HG03442 (cell line): ENCODE measurements at regions not wholly inside any gene's neighbourhood (a gene's known extent, or its start where the extent isn't known, plus 50 kb on each side); places are given as distances from the start of the nearest gene placed in this dataset.

ENCODE experiments used
- ATAC-seq: cut with Tn5 transposase; IDR thresholded peaks from one replicate; pipeline ENCODE4 v1.9.1; 2021; ENCODE audit warnings: mild to moderate bottlenecking, moderate library complexity; ENCODE audit not compliant: unreplicated experiment

DNA sequence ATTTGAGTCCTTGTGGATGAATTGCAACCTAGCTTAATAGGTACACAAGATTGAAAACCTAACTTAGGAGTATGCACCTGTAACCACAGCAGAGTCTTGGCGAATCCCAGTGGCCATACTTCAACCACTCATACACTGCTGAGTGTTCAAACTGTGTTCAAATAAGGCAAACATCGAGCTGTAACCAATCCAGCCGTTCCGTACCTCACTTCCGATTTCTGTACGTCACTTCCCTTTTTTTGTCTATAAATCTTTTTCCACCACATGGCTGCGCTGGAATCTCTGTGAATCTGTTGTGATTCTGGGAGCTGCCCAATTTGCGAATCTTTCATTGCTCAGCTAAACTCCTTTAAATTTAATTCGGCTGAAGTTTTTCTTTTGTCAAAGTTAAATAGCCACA lies 190.6 kb downstream of the MAF start:
- ATAC-seq: no peak

DNA sequence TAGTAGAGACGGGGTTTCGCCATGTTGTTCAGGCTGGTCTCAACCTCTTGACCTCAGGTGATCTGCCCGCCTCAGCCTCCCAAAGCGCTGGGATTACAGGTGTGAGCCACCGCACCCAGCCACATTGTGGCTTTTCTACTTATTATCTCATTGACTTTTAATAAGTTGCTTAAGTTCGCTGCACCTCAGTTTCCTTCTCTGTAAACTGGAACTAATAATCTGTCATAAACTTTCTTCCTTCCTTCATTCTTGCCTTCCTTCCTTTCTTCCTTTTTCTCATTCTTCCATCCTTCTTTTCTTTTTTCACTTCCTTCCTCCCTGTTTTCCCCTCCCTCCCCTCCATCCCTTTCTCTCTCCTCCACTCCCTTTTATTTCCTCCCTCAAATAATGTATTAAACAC lies 192.2 kb downstream of the MAF start:
- no peak for ATAC-seq

DNA sequence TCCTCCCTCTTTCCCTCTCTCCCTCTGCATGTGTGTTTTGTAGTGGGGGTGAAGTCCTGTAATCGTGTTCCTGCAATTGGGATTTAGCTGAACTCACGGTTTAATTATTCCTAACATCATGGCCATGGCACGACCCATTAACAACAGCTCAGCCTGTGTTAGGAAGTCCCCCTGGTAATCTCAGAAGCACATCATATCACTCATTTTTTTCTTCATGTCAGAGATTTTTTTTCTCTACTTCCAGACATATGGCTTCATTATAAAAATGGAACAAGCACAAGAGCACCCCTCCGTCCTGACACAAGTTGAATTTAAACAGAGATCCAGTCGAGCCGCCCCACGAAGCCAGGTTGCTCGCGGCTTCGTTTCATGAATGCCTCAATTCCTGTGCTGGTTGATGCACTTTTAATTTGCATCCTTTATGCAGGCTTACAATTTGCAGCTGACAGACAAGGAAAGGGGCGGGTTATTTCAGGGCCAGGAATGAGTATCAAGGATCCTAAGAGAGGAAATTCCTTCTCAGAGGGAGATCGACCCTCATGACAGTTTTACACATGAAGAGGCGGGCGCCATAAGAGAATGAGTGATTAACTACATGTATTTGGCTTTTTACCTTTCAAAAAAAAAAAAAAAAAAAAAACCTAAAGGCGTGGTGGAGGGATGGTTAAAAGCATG lies 192.9 kb downstream of the MAF start:
- ATAC-seq: no peak

DNA sequence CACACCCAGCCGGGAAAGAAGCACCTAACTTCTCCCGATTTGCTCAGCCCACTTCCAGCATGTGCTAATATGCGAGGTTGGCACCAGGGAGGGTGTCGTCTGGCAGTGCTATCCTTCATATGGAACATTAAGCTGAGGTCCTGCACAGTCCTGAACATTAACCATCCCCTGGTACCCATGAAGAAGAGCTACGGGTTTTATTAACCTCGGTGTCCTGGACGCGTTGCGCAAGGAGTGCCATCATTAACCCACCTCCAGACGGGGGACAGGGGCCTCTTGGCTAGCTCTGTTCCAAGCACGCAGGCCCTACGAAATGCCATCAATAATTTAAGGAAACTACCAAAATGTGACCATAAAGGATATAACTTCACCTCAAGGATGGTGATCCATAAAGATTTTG lies 193.5 kb downstream of the MAF start:
- no peak for ATAC-seq

DNA sequence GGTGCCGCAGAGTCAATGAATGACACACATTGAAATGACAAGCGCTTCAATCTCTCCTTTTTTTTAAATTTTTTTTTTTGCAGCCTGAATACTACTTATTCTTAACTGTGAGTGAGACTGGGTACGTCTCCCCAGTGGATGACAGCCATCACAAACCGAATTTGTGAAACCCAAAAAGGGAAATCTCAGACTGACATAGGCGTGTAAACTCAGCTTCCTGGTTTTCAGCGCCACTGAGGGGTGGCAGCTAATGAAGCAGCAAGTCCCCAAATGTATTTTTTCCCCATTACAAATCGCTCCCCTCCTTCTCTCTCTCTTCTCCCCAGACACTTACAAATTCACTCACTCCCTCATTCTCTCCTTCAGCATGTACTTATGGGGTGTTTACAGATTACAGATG lies 196.0 kb downstream of the MAF start:
- no peak for ATAC-seq

DNA sequence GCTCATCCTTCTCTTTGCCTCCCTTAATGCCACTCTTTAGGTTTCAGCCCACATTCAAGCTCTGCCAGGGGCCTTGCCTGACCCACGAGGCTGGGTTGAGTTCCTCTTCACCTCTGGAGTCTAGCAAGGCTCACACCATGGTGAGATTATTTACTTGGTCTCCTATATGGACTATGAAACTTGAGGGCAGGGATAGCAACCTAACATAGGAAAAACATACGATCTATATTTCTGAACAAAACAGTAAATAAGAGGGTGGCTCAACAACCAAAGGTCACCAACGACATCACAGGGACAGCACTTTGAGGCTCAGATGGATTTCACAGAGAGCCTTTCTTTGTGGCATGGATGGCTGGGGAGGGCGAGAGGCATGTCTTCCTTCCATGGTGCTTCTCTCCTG lies 197.0 kb downstream of the MAF start:
- no peak for ATAC-seq

DNA sequence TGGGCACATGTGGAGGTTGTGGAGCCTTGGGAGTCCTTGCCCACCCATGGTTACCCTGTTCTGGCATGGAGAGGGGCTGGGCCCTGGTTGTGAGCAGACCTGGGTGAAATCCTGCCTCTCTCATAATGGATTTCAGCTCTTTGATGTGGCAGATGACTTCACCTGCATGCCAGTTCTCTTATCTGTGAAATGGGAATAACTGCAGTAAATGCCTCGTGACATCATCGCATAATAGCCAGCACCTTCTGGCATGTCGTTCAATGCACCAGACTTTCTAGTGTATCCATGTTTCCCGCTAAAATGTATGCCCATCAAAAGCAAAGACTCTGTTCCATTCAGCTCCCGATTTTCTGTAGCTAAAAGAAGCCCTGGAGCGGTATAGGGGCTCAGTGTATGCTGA lies 197.6 kb downstream of the MAF start:
- ATAC-seq: no peak

DNA sequence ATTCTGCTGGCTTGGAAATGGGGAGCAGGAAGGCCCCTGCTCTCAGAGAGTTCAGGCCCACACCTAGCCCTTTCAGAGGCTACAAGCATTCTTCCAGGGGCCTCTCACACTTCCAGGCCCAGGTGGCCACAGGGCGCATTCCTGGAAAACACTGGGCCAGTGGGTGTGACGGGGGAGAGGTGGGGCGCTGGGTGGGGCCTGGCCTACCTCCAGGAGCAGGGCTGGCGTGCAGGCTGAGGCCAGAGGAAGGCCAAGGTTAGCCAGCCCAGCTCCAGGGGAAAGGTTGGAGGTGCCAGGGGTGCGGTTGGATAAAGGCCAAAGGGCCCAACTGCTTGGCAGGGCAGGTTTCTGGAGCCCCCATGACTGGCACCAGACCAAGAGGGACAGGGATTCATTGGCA lies 198.2 kb downstream of the MAF start:
- ATAC-seq: no peak

DNA sequence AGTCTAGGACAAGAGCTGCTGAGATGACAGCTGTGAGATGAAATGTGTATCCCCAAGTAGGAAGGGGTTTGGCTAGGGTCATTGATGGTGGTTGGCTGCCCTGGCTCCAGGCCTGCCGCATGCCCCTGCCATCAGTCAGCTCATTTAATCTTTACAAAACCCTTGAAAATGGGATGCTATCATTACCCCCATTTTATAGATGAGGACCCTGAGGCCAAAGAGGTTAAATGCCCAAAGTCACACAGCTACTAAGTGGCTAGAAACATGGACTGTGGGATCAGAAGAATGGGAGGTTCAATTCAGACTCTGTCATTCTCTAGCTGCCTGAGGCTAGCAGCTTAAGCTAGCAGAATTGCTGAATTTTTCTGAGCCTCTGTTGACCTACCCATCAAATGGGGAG lies 198.8 kb downstream of the MAF start:
- no peak for ATAC-seq

DNA sequence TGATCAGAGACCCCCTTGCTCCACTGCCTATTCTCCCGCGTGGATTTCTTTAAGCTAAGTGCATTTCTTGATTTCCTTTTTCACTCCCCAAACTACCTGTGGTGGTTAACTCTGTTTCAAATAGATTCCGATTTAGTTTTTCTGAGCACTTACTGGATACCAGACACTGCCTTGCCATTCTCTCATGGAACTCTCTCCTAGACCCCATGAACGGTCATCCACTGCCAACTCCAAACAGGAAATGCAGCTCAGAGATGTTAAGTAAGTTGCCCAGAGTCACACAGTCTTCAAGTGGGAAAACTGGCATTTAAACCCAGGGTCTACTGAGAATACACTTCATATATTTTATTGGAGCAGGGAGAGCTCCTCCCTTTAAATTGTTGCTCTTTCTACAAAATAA lies 199.4 kb downstream of the MAF start:
- no peak for ATAC-seq

DNA sequence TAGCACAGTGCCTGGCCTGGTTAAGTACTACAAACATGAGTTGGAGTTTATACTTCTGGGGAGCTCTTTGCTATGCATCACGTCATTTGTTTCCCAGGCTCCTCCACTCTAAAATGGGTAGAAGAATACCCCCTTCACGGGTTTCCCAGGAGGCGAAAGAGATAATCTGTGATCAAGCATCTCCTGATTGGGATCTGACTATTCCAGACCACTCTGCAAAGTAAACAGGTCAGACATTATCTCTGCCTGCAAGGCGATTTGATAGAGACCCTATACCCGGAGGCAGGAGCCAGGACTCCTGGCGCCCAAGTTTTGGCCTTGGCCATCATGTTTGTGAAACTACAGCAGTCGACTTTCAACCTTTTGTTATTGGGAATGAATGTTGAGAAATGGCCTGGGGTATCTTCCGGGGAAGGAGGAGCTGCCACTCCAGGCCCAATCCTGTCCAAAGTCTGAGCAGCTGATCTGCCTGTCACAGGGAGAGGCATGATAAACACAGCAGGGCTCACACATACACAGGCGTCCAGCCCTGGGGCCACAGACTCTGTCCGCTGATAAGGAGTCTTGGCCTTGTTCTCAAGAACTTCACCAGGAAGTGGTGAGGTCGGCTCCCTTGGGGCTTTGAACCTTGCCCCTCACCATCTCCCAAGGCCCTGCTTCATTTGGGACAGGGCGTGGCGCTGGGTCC lies 199.9 kb downstream of the MAF start:
- no peak for ATAC-seq

DNA sequence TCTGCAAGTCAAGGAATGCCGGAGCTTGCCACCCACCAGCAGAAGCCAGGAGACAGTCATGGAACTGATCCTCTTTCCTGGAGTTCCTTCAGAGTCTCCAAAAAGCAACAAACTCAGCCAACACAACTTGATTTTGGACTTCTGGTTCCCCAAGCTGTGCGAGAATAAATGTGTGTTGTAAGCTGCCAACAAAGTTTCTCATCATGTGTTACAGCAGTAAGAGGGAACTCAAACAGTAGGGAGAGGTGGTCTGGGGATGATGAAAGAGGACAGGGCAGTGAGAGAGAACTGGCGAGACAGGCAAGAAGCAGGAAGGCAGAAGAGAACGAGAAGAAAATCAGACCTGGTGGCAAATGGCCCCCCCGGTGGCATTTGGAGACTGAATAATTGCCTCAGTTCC lies 204.9 kb downstream of the MAF start:
- no peak for ATAC-seq

DNA sequence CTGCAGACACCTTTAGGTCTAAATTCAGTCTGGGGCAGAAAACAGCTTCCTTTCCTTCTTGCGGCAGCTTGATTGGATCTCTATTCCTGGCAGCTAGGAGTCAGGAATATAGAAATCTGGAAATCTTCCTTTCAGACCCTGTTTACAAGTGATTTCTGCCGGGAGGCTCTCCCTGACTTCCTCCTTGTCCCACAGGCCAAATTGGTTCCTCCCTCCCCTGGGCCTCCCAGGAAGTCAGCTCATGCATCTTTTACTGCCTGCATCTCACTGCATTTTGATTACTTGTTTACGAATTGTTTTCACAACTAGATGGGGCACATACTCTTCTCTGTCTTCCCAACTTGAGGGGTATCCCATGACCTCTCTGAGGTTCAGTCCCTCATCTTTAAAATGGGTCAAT lies 206.3 kb downstream of the MAF start:
- ATAC-seq: no peak

DNA sequence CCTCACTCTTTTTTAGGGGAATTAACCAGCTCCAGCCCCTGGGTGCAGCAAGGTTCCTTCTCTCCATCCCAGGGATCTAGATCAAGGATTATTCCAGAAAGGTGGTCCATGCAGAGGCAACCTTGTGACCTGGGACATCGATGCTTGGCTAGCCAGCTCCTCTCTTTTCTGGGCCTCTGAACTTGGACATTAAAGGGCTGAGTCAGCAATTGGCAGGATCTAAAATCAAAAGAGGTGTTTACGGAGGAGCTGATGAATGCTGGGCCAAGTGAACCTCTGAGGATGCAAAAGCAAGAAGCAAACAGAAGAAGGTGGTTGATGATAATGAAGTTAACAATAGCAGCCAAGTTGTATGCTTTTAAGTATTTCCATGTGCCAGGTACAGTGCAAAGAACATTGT lies 207.0 kb downstream of the MAF start:
- no peak for ATAC-seq

DNA sequence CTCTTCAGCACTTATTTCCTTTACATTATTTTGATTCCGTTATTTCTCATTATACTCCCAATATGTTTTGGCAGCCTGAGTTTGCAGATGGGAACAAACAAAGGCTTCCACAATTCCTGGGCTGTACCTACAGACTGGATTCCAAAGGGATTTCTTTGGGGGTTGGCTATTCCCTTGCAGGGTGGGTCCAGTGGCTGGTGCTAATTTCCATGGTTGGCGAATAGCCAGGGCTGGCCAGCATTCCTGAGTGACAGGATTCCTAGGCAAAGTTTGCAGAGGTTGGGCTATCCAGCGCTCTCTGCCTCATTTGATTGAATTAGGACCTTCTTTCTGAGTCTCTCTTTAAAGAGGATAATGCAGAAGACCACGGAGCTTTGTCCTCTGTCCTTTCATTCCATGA lies 207.4 kb downstream of the MAF start:
- no peak for ATAC-seq

DNA sequence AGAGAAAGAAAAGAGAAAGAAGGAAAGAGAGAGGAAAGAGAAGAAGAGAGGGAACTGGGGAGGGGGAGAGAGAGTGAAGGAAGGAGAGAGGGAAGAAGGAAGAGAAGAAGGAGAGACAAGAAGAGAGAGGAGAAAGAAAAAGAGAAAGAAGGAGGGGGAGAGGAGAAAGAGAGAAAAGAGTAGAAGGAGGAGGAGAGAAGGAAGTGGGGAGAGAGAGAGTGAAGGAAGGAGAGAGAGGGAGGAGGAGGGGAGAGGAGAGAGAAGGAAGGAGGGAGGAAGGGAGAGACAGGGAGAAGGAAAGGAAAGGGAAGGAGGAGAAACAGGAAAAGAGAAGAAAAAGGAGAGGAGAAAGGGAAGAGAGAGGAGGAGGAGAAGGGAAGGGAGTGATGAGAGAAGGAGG lies 208.5 kb downstream of the MAF start:
- ATAC-seq: no peak

DNA sequence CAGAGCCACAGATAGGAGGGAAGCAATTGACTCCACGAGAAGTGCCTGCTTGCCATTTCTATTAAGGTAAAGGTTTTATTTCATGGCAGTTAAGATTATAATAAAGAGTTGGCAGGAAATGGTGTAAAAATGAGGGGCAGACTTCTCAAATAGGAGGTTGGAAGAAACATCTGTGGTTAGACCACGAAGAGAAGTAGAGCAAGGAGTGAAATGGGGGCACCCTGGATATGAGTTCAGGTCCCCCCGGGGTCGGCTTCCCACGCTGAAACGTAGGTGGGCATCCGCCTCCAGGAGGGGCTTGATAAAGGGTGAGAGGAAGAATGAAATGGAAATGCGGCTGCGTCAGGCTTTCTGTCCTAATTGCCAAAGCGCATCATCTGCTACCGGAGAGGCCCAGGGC lies 209.1 kb downstream of the MAF start:
- no peak for ATAC-seq

DNA sequence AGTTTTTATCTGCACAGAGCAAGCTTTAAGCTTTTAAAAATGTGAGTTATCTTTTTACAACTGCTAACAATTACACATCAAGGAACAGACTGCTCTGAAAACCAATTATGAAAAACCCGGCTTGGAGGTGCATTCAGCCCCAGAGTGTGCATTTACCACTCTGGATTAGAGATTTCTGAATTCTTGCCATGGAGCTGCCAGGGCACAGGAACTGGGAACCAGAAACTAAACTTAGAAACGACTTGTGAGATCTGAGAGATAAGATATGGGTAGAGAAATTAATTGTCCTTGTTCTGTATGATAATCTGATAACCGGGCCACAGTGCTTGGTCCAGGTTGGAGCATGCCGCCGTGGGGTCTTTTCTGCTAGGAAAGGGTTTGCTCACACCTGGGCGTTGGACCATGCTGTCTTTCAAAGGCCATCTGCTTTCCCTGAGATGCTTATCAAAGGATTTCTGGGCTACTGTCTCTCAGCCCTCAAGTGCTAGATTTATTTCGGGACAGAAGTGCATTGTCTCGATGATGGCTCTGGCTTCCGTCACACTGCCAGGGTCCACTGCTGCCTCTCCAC lies 210.0 kb downstream of the MAF start:
- ATAC-seq: no peak

DNA sequence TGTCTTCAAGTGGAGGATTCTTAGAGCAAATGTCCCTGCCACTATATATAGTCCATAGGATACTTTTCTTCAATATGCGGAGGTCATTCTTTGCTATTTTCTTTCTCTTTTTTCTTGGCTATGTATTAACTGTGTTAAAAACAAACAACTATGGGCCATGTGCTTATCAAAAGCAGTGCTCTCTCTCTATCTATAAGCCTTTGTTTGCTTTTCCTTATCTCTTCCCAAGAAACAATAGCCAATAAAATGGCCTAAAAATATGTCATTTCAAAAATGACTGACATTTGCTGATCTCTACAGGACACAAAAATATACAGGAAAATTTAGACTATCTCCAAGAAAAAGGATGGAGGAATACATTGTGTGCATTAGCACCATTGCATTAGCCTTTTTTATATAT lies 212.1 kb downstream of the MAF start:
- no peak for ATAC-seq

DNA sequence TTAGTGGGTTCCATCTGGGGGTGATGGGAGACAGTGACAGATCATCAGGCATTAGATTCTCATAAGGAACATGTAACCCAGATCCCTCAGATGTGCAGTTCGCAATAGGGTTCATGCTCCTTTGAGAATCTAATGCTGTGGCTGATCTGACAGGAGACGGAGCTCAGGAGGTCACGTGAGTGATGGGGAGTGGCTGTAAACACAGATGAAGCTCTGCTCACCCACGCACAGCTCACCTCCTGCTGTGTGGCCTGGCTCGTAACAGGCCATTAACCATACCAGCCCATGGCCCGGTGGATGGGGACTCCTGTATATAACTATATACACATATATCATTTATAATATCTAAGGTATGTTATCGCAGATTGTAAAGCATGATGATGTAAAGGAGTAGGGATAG lies 214.2 kb downstream of the MAF start:
- ATAC-seq: no peak

DNA sequence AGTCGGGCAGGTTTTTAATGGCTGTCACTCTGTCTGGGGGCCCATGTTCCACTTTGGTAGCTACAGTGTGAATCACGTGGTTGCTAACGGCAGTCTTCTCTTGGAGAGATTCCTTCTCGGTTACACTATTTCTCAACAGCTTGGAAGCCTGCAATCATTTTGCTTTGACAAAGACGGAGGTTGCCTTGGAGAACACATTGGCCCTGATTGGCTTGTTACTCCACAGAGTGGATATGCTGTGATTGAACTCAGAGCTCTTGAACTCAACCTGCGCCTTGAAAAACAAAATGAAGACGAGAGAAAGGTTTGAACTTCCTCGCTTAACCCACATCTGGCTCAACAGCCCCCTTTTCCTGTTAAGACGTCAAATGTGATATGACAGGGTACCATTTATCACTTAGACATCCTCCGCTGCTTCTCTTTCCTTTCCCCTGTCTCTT lies 218.9 kb downstream of the MAF start:
- no peak for ATAC-seq

DNA sequence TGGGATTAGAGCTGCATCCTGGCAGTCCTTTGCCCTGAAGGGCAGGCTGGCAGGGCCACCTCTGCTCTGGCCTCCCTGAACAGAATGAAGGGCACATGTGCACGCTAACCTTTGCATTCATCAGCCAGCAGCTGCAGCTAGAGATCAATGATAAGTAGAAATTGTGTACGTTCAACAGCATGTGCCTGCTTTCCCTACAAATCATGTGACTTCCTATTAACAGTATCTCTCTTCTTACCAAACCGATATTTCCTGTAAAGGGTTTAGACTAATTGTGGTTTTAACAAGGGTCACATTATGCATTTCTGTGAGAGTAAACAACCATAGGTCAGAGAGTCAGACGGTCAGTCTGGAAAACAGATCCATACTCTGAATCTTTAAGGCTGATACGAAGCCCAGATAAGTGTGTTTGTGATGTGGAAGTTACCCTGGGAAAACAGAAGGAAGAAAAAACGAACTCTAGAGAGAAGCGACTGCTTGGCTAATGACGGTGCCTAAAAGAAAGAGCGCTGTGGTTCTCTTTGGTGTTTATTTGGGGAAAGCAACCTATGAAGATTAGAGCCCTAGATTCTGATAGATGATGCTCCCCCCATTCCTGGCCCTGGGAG lies 219.4 kb downstream of the MAF start:
- ATAC-seq: no peak
